ENCODE measurements at regions not wholly inside any gene's neighbourhood (a gene's known extent, or its start where the extent isn't known, plus 50 kb on each side); places are given as distances from the start of the nearest gene placed in this dataset.

DNA sequence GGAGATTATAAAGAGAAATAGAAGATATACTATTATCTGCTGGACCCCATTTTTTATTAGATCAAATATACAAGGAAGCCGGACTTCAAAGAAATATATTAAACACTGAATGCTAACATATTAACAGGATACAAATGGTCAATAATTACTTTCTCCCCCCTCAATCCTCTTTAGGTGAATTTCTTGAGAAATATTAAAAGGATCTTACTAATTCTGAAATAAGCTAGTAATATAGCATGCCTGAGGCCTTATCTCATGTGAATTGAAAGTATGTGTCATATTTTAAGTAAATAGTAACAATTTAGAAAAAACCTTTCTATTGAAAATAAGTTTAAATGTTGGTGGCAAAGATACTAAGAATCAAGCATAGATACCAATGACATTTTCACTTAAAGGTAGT lies 954.7 kb upstream of the MAN1A1 start:
- no peak for TF ChIP-seq POLR2A (IDR thresholded peaks at IDR 0.05)
- no peak for TF ChIP-seq CTCF (IDR thresholded peaks at IDR 0.05)
- DNase-seq: no peak
- Histone ChIP-seq H3K4me1 (no peaks in the 10 kb centered on the region), H3K36me3 (replicated peaks in 1 of 2; ENCODE audit: insufficient read depth in 1 of 2, low read depth in 2 of 2) (no peaks in the 10 kb centered on the region), H3K27me3 (no peaks in the 10 kb centered on the region), H3K9me3 (no peaks in the 10 kb centered on the region), H3K27ac (no peak overlapping the region), H3K4me3 (no peak overlapping the region)
- intact Hi-C loops (cut with DNase I): no loop called here
- 84 to 86% methylated on average over 1 of the region's 1 CpG for WGBS, 2 donors
- no peak for ATAC-seq

GRCh38 chr6:120303527-120303926 lies 954.0 kb upstream of the MAN1A1 start:
- Histone ChIP-seq H3K4me3 (no peak overlapping the region), H3K27me3 (no peaks in the 10 kb centered on the region), H3K36me3 (replicated peaks in 1 of 2; ENCODE audit: insufficient read depth in 1 of 2, low read depth in 2 of 2) (no peaks in the 10 kb centered on the region), H3K27ac (no peak overlapping the region), H3K9me3 (no peaks in the 10 kb centered on the region), H3K4me1 (no peaks in the 10 kb centered on the region)
- TF ChIP-seq CTCF (IDR thresholded peaks at IDR 0.05) (no peak), POLR2A (IDR thresholded peaks at IDR 0.05) (no peak)
- DNase-seq: no peak
- WGBS, 2 donors: 76 to 81% methylated on average over 2 of the region's 2 CpGs
- intact Hi-C loops (cut with DNase I): no loop called here
- no peak for ATAC-seq

DNA sequence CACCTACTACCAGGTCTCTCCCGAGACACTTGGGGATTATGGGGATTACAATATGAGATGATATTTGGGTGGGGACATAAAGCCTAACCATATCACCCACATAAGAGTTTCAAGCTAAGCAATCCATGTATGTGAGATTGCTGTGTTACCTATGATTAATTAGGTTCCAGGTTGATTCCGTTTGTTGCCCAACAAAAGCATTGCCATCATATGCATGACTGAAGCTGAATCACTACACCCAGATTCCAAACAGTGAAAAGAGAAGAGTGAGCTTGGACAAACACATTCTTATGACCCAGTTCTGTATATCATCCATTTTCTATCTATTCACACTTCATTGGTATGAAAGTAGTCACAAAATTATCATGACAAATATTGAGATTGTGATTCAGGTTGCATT lies 952.5 kb upstream of the MAN1A1 start:
- intact Hi-C loops (cut with DNase I): no loop called here
- H3K4me3 ChIP-seq: no peak overlapping the region
- H3K9me3 ChIP-seq: no peaks in the 10 kb centered on the region
- WGBS, 2 donors: 83 to 84% methylated on average over 2 of the region's 2 CpGs
- ATAC-seq (no peak), DNase-seq (no peak)
- H3K27ac ChIP-seq: no peak overlapping the region
- H3K36me3 ChIP-seq (replicated peaks in 1 of 2; ENCODE audit: insufficient read depth in 1 of 2, low read depth in 2 of 2): no peaks in the 10 kb centered on the region
- no peaks in the 10 kb centered on the region for H3K4me1 ChIP-seq
- H3K27me3 ChIP-seq: no peaks in the 10 kb centered on the region
- TF ChIP-seq CTCF (IDR thresholded peaks at IDR 0.05) (no peak), POLR2A (IDR thresholded peaks at IDR 0.05) (no peak)

DNA sequence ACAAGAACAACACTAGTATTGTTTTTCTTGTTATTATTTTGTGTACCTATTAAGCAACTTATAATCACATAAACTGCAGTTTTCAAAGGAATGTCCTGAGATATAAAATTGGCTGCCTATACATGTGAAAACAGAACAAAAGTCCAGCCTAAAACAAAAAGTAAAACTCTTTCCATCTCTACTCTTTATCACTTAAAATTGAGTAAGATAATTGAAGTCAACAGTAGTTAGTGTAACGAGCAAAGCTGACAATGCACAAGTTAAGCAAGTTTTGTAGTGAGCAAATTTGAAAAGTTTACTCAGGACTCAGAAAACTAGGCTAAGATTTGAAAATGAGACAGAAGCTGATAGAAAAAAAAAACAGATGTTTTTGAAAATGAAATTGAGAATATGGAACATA lies 941.4 kb upstream of the MAN1A1 start:
- 17 to 26% methylated on average over 1 of the region's 1 CpG for WGBS, 2 donors
- no peak for ATAC-seq

More for the DNA sequence above, 941.4 kb upstream of the MAN1A1 start:
- Histone ChIP-seq H3K27ac (no peak overlapping the region), H3K36me3 (replicated peaks in 1 of 2; ENCODE audit: insufficient read depth in 1 of 2, low read depth in 2 of 2) (no peaks in the 10 kb centered on the region), H3K9me3 (peaks cover 0 to 4% (median 0%) of the 10 kb centered on the region in 3 donors), H3K27me3 (no peaks in the 10 kb centered on the region), H3K4me1 (no peaks in the 10 kb centered on the region), H3K4me3 (no peak overlapping the region)
- intact Hi-C loops (cut with DNase I): no loop called here
- DNase-seq: no peak
- TF ChIP-seq CTCF (IDR thresholded peaks at IDR 0.05) (no peak), POLR2A (IDR thresholded peaks at IDR 0.05) (no peak)

All from body of pancreas (tissue), 4 donors.